Keratinocyte (primary cell): ENCODE measurements at regions not wholly inside any gene's neighbourhood (a gene's known extent, or its start where the extent isn't known, plus 50 kb on each side); places are given as distances from the start of the nearest gene placed in this dataset.

Source experiments
- DNase-seq: peaks from one replicate; pipeline ENCODE4 v3.0.0-alpha.2; 2011; ENCODE audit warnings: low read depth, missing footprints, low spot score
- FAIRE-seq: peaks from 2 replicates; lab custom pipeline; 2011; peaks lifted over from hg19 to GRCh38; lab: Jason Lieb, UNC
- H2AFZ ChIP-seq: 2 replicates; pipeline ENCODE4 v1.6.0; 2012; ENCODE audit warnings: low read length, control low read depth, inconsistent platforms; ENCODE audit not compliant: control insufficient read depth
- H3K27ac ChIP-seq: 2 replicates; pipeline ENCODE4 v1.5.1; 2011; ENCODE audit warnings: low read length; ENCODE audit not compliant: control insufficient read depth, insufficient read depth
- H3K27me3 ChIP-seq: 3 replicates; pipeline ENCODE4 v1.6.0; 2011; ENCODE audit warnings: low read length; ENCODE audit not compliant: control insufficient read depth, insufficient read depth; ENCODE audit errors: extremely low read depth
- H3K36me3 ChIP-seq, 2 experiments: 2 replicates in 1 of 2; 3 replicates in 1 of 2; pipeline ENCODE4 v1.5.1; 2011; ENCODE audit warnings: low read length in 2 of 2, mild to moderate bottlenecking in 1 of 2; ENCODE audit not compliant: control insufficient read depth in 2 of 2, insufficient read depth in 2 of 2; ENCODE audit errors: extremely low read depth in 1 of 2
- H3K4me1 ChIP-seq: 3 replicates; pipeline ENCODE4 v1.5.1; 2011; ENCODE audit warnings: low read length; ENCODE audit not compliant: control insufficient read depth, insufficient read depth; ENCODE audit errors: extremely low read depth
- H3K4me2 ChIP-seq: 3 replicates; pipeline ENCODE4 v1.6.0; 2011; ENCODE audit warnings: low read depth, low read length; ENCODE audit not compliant: control insufficient read depth, insufficient read depth; ENCODE audit errors: extremely low read depth
- H3K4me3 ChIP-seq, 3 experiments: fragments of 200-600 bp in 1 of 3; sonication (generic) in 1 of 3; 2 replicates in 2 of 3; 3 replicates in 1 of 3; pipeline ENCODE4 v1.5.1; 2011 to 2016; ENCODE audit warnings: low read length in 3 of 3, mild to moderate bottlenecking in 3 of 3, control low read depth in 2 of 3, inconsistent platforms in 1 of 3, low read depth in 1 of 3, mixed read lengths in 1 of 3, mixed run types in 1 of 3, moderate library complexity in 1 of 3; ENCODE audit not compliant: control insufficient read depth in 2 of 3, insufficient read depth in 2 of 3; ENCODE audit errors: extremely low read depth in 1 of 3
- H3K79me2 ChIP-seq: 2 replicates; pipeline ENCODE4 v1.6.0; 2012; ENCODE audit warnings: low read length; ENCODE audit not compliant: control insufficient read depth, insufficient read depth
- H3K9ac ChIP-seq: 3 replicates; pipeline ENCODE4 v1.6.0; 2011; ENCODE audit warnings: low read length; ENCODE audit not compliant: control insufficient read depth, insufficient read depth; ENCODE audit errors: extremely low read depth
- H3K9me1 ChIP-seq: 3 replicates; pipeline ENCODE4 v1.6.0; 2011; ENCODE audit warnings: low read length; ENCODE audit not compliant: control insufficient read depth, insufficient read depth; ENCODE audit errors: extremely low read depth
- H3K9me3 ChIP-seq: 2 replicates; pipeline ENCODE4 v1.5.1; 2012; ENCODE audit warnings: low read depth, low read length; ENCODE audit not compliant: control insufficient read depth
- H4K20me1 ChIP-seq: 3 replicates; pipeline ENCODE4 v1.6.0; 2011; ENCODE audit warnings: low read length; ENCODE audit not compliant: control insufficient read depth, insufficient read depth; ENCODE audit errors: extremely low read depth
- EZH2 ChIP-seq: IDR thresholded peaks from one replicate; pipeline ENCODE4 v1.6.1; 2012; ENCODE audit warnings: inconsistent platforms, mild to moderate bottlenecking, low read length, moderate library complexity
- dilution Hi-C: fragments of 300-500 bp; cut with MboI; formaldehyde crosslinking; loops from one replicate; pipeline ENCODE4 v1.7.0; 2020; ENCODE audit warnings: low sequenced_read_pairs; ENCODE audit not compliant: extremely low pct_ligation_motif_present
- TF ChIP-seq, protein P1 (sequence below), 3 experiments: IDR thresholded peaks in 1 of 3; conservative IDR thresholded peaks in 1 of 3; optimal IDR thresholded peaks in 1 of 3; 2 replicates in 2 of 3; 3 replicates in 1 of 3; pipeline versions ENCODE3 to v1.5.1; 2011; ENCODE audit warnings: low read length in 3 of 3, mild to moderate bottlenecking in 3 of 3, moderate library complexity in 2 of 3, control low read depth in 1 of 3, inconsistent platforms in 1 of 3; ENCODE audit not compliant: insufficient read depth in 2 of 3; ENCODE audit errors: extremely low read depth in 1 of 3

DNA sequence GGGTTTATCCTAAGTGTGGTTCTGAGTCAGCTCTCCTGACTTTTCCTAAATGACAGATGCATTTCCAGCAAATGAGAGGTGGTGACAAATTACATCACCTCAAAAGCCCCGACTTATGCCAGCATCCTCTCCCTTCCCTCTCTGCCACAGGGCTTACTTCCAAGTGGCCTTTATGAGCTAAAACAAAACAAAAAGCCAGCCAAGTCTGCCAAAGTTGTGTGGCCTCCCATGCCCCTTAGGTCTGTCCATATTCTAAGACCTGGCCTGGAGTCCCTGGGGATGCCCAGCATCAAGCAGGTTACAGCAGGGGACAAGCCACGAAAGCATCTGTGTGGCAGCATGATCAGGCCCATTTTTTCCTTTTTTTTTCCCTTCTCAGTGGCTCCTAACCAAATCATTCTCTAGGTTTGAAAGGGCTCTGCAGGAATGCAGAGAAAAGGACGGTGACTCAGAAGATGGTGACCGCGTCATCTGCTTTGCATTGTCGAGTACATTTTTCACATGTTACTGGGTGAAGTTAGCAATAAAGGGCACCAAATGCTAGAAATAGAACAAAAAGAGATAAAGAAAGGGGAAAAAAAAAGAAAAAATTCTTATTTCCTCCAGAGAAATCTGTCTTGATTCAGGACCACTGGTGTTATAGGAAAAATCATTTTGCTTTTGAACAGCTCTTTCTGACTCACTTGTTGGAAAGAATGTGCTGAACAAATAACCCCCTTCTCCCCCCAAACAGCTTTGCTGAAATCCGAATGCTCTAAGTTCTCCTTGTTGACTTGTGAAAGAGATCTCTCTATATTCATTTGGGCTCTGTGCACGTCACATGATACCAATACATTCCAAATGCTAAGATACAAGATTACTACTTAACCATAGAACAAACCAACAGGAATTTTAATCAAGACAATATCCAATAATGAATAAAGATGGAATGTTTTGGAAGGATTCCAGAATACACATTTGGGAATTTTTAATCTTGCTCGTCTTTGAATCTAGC, 178.7 kb downstream of the EN1 start:
- Histone ChIP-seq H3K27ac (no peak overlapping the region), H3K4me2 (no peak overlapping the region), H3K9me3 (no peaks in the 10 kb centered on the region), H3K9ac (no peak overlapping the region), H3K36me3 (no peaks in the 10 kb centered on the region), H3K4me1 (peaks cover 3% of the 10 kb centered on the region), H2AFZ (no peak overlapping the region), H3K27me3 (no peaks in the 10 kb centered on the region), H4K20me1 (no peaks in the 10 kb centered on the region), H3K4me3 (no peak overlapping the region), H3K79me2 (no peaks in the 10 kb centered on the region), H3K9me1 (no peaks in the 10 kb centered on the region)
- dilution Hi-C loops, result no loop called here
- DNase-seq, result peak; percentile 23
- FAIRE-seq, result no peak
- TF ChIP-seq EZH2, result no peak
- TF ChIP-seq, protein P1, sequence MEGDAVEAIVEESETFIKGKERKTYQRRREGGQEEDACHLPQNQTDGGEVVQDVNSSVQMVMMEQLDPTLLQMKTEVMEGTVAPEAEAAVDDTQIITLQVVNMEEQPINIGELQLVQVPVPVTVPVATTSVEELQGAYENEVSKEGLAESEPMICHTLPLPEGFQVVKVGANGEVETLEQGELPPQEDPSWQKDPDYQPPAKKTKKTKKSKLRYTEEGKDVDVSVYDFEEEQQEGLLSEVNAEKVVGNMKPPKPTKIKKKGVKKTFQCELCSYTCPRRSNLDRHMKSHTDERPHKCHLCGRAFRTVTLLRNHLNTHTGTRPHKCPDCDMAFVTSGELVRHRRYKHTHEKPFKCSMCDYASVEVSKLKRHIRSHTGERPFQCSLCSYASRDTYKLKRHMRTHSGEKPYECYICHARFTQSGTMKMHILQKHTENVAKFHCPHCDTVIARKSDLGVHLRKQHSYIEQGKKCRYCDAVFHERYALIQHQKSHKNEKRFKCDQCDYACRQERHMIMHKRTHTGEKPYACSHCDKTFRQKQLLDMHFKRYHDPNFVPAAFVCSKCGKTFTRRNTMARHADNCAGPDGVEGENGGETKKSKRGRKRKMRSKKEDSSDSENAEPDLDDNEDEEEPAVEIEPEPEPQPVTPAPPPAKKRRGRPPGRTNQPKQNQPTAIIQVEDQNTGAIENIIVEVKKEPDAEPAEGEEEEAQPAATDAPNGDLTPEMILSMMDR (optimal IDR thresholded peaks at IDR 0.05 in 1 of 3, IDR thresholded peaks at IDR 0.05 in 1 of 3, conservative IDR thresholded peaks at IDR 0.05 in 1 of 3; ENCODE audit: extremely low read depth in 1 of 3, insufficient read depth in 2 of 3, low read length in 3 of 3), result no peak

DNA sequence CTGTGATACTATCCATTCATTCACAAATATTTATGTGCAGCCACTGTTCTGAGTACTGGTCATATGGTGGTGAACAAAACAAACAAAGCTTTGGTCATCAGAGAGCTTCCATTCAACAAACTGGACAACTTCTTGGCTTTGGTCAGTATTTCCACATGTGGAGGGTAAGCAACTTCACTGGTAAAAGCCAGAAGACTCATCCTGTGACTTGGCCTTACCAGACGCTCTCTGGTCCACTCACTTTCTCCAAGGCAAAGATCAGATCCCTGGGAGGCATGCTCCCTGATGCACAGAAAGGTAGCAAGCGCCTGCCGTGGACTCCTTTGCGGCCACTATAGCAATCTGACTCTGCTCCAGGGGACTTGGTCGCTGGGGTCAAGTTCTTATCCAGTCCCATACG, 179.5 kb downstream of the EN1 start:
- Histone ChIP-seq H3K9me1 (no peaks in the 10 kb centered on the region), H3K4me3 (no peak overlapping the region), H3K4me2 (no peak overlapping the region), H3K4me1 (peaks cover 3% of the 10 kb centered on the region), H3K36me3 (no peaks in the 10 kb centered on the region), H3K27ac (no peak overlapping the region), H4K20me1 (no peaks in the 10 kb centered on the region), H3K79me2 (no peaks in the 10 kb centered on the region), H3K9ac (no peak overlapping the region), H3K27me3 (no peaks in the 10 kb centered on the region), H3K9me3 (no peaks in the 10 kb centered on the region), H2AFZ (no peak overlapping the region)
- DNase-seq, result no peak
- dilution Hi-C loops, result no loop called here
- FAIRE-seq, result no peak
- no peak for TF ChIP-seq EZH2
- TF ChIP-seq, protein P1 (optimal IDR thresholded peaks at IDR 0.05 in 1 of 3, IDR thresholded peaks at IDR 0.05 in 1 of 3, conservative IDR thresholded peaks at IDR 0.05 in 1 of 3; ENCODE audit: extremely low read depth in 1 of 3, insufficient read depth in 2 of 3, low read length in 3 of 3), result no peak
